HG03196 (cell line): ENCODE measurements at regions not wholly inside any gene's neighbourhood (a gene's known extent, or its start where the extent isn't known, plus 50 kb on each side); places are given as distances from the start of the nearest gene placed in this dataset.
"Not testable (repeated sequence)": the region's sequence is repeated elsewhere in the genome, so short reads cannot be mapped to it uniquely, and the experiment has no call there.

ENCODE experiments used
- ATAC-seq: cut with Tn5 transposase; IDR thresholded peaks from one replicate; pipeline ENCODE4 v1.9.1; 2021; ENCODE audit not compliant: unreplicated experiment

- no peak for ATAC-seq
These were observed 381.0 kb upstream of the RPS23 start for GRCh38 chr5:82659115-82659514.

DNA sequence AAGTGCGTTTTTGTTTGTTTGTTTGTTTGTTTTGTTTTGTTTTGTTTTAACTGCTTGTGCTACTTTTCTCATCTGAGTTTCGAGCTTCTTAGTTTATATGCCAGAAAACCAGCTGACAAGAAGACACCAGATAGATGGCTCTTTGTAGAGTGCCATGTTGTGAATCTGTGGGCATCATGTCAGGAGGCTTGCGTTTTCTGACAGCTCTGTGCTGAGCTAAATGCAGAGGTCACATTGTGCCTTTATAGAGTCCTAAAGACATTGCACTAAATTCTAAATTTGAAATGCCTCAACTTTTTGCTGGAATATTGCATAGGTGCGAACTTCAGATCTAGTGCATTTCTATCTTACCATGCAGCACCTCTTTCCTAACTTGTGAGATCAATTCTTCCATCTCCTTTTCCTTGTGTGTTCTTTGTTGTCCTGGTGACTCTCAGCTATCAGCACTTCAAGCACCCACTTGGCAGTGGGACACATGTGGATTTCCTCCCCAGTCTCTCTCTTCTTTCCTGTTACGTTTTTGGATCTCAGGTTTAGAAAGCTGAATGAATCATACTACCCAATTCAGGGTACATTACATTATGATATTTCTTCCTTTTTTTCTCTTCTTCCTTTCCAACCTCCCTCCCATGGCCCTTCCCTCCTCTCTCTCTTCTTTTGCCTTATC, 379.0 kb upstream of the RPS23 start:
- ATAC-seq, result no peak

GRCh38 chr5:82656341-82656761, 378.2 kb upstream of the RPS23 start:
- ATAC-seq, result no peak

DNA sequence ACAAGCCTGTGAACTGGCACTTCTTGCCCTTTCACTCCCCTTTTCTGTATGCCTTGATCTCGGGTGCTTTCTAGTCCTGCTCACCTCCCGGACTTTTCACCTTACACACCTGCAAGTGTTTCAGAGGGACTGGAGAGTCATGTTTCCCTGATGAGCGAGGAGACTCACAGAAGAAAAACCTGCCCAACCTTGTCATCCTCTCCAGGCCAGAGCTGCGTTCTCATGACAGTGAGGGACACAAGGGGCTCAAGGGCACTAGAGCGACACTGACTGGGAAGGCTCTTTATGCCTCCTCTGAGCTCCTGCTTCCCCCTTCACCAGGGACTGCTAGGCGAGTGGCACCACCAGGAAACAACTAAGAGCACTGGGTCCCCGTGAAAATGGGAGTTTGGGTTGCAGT, 376.9 kb upstream of the RPS23 start:
- no peak for ATAC-seq

GRCh38 chr5:82649943-82650342, 371.8 kb upstream of the RPS23 start:
- ATAC-seq, result no peak

DNA sequence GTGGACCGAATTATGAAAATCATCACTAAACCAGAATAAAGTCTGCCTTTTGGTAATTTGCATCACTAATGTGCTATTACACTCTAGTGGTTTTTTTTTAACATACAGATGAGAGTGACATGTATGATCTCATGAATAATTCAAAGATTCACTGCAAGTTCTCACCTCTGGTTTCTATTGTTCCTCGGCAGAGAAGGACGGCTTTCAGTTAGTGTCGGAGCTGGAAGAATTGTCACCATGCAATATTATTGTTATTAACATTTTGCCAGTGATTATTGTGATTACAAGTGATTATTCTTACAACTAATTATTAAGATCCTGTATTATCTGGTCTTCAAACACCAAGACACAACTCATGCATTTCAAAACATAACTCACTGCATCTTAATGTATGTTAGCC, 366.6 kb upstream of the RPS23 start:
- no peak for ATAC-seq

- no peak for ATAC-seq
These were observed 366.1 kb upstream of the RPS23 start for GRCh38 chr5:82644229-82644628.

DNA sequence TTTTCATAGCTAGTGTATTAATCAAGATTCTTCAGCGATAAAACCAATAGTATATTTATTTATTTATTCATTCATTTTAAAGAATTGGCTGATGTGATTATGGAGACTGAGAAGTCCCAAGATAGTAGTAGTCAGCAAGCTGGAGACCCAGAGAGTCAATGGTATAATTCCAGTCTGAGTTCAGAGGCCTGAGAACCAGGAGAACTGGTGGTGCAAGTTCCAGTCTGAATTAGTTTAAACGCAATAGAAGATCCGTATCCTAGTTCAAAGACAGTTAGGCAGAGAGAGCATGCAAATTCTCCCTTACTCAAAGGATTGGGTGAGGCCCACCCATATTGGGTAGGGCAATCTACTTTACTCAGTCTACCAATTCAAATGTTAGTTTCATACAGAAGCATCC, 364.2 kb upstream of the RPS23 start:
- no peak for ATAC-seq

DNA sequence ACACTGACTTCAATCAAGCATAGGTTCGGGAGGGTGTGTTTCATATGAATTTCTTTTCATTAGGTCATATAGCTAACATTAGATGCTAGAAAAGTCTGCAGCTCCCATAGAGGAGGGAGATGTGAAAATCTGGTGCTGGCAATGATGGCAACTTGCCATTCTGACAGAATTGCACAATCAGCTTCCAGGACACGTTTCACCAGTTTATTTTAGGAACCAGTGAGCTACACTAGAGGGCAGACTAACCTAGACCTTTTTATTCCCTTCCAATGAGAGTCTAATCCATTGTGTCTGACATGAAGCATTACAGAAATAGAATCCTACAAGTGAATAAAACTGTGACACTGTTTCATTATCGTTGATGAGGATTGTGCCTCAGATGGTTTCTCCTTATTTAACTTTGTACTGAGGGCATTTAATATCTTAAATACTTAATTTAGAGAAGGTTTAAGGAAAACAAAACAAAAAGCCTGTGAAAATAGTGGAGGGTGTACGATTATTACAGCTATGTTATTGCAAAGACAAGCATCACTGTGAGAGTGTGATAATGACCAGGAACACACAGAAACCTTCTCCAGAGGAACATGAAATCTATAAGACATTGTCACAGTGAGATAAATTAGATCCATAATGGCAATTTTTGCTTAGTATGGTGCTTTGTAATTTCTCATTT, 363.3 kb upstream of the RPS23 start:
- no peak for ATAC-seq

GRCh38 chr5:82640916-82641315, 362.8 kb upstream of the RPS23 start:
- ATAC-seq, result no peak

GRCh38 chr5:82639393-82640144, 361.4 kb upstream of the RPS23 start:
- ATAC-seq, result no peak

DNA sequence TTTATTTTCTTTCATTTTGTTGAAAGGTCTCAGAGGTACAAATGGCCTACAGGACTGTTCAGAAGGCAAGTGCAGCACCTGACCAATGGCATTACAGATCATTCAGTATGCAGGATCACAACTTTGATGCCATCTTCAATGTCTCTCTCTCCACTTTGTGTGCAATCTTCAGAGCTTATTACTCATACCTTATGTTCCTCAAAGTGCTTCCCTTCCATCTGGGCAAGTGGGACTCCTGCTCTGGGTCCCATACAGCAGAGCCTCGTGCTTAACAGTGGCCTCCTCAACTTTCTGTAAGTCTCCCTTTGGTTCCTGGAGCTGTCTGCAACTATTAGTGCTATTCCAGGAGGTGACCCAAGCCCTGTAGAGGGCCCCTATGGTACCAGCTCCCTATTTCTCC, 358.4 kb upstream of the RPS23 start:
- ATAC-seq, result no peak

DNA sequence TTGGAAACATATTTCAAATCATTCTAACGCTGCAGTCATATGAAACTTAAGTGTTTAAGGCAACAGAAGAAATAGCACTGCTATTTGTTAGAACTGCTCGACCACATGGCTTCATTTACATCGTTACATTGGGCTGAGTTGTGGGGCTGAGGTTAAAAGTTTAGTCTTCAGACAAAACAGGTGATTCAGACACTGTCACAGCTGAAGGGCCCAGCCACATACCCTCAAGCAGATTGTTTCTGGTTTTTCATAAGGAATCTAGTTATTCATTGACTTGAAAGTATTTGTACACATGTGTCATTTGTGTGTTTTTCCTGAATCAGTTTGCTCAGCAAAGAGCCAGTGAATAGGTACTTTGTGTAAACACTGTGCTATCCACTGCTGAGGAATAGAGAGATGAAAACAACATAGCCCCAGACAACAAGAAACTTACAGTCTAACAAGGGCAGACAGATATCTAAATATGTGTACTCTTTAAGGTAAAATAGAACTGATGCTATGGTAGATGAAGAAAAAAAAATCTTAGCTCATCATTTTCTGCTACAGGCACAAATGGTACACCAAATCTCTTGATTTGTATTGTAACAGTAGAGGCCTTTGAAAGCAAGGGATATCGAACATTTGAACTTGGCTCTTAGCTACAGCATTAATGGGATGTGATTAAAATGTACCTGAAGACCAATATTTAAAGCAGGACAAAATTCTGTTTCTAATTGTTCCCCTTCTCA, 357.6 kb upstream of the RPS23 start:
- peak; percentile 71 for ATAC-seq

DNA sequence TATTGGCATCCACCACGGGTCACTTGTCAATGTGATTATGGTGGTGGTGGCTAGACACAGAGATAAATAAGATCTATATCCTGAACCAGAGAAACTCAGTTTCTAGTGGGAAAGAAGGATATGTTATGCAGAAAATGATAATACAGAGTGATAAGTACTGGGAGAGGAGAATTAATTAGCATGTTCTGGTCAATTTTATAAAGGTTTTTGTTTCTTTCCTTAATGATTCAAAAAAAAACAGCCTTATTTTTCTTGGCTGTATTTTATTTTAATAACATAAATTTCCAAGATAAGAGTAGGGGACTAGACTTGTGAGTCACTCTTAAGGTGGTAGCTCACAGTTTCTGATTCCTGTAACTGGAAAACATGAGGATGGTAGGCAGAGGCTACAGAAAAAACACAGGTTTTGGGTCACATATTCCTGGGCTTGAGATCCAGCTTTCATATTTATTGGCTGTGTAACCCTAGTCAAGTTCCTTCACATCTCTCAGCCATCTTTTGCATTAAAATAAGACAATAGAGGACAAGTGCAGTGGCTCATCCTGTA, 350.3 kb upstream of the RPS23 start:
- no peak for ATAC-seq

DNA sequence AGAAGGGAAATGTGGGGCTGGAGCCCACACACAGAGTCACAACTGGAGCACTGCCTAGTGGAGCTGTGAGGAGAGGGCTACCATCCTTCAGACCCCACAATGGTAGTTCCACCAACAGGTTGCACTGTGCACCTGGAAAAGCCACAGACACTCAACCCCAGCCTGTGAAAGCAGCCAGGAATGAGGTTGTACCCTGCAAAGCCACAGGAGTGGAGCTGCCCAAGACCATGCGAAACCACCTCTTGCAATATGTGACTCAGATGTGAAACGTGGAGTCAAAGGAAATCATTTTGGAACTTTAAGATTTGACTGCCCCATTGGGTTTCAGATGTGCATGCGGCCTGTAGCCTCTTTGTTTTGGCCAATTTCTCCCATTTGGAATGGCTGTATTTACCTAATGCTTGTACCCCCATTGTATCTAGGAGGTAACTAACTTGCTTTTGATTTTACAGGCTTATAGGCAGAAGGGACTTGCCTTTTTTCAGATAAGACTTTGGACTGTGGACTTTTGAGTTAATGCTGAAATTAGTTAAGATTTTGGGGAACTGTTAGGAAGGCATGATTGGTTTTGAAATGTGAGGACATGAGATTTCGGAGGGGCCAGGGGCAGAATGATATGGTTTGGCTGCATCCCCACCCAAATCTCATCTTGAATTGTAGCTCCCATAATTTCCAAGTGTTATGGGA, 348.9 kb upstream of the RPS23 start:
- ATAC-seq, result not testable (repeated sequence)

- ATAC-seq, result not testable (repeated sequence)
These were observed 347.9 kb upstream of the RPS23 start for GRCh38 chr5:82626012-82626411.

DNA sequence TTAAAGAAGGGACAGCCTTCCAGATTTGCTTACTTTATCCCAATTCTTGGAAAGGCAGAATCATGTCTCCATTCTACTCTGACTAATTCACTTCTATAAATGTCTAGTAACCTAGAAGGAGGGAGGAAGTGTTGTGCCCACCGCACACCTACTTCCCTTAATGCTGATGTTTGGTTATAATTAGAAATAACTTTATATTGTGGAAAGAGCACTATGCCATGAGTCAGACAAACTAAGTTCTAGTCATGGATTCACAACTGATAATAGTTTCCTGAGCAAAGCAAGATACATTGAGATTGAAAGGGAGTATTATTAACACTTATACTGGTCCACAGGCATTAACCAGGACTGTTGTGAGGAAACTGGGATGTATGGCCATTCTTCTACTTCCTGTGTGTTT, 345.9 kb upstream of the RPS23 start:
- no peak for ATAC-seq

DNA sequence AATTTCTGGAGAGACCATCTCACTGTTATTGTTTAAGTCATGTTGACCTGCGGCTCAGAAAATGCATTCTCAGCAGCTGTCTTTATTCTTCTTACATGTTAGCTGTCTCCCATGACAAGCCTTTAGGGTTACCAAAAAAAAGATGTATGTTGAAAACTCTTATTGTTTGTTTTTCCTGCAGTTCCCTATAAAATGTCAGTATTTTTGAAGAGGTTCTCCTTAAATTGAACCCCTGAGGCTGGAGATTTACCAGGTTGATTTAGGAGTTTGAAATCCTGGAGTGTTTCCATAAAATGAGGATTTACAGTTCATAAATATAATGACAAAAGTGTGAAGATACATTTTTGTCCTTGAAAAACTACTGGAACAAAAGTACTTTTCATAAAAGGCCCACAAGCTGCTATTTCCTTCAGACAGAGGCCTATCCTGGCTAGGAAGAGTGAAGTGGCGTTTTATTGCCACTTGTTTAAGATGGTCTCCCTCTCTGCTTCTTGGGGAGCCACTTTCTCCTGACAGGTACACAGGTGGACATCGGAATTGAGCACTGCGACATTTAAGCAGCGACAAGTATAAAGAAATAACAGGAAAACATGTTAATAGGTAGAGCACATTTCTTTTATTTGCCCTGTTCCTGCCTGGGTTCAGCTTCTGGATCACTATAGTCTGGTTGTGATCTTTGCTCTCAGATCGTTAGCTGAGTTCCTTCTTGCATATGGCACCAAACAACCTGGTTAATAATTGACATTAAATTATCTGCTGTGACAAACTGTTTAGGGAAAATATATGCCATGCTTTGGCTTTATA, 344.8 kb upstream of the RPS23 start:
- ATAC-seq, result no peak

- no peak for ATAC-seq
These were observed 344.1 kb upstream of the RPS23 start for GRCh38 chr5:82622205-82622604.
